22Rv1 (cell line): ENCODE measurements at regions not wholly inside any gene's neighbourhood (a gene's known extent, or its start where the extent isn't known, plus 50 kb on each side); places are given as distances from the start of the nearest gene placed in this dataset.

Experiments
- CTCF ChIP-seq: fragments of 450-650 bp; IDR thresholded peaks from 2 replicates; pipeline ENCODE4 v1.5.1; 2017; ENCODE audit warnings: mild to moderate bottlenecking
- ZFX ChIP-seq: fragments of 450-650 bp; IDR thresholded peaks from 2 replicates; pipeline ENCODE4 v1.6.1; 2017; ENCODE audit warnings: antibody characterized with exemption, borderline replicate concordance

DNA sequence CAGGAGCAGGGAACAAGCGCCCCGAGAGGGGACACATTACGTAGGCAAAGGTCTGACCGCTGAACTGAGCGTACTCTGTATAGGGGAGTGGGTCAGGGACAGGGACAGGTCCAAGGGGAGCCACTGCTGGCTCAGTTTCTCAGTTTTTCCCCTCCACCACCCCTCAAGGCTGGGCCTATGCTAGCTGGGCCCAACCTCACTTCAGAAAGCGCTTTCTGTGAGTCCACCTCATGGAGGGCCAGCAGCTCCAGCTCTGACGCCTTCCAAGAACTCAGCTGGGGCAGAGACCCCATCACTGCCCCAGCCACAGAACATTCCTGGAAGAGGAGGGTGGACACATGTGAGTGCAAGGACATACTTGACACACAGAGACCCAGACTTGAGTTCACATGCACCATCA, 242.0 kb downstream of the FOXD2 start:
- TF ChIP-seq CTCF (no peak), ZFX (no peak)
